Suppressor macrophage treated with lipopolysaccharide for 1 hour (primary cell): ENCODE measurements at regions not wholly inside any gene's neighbourhood (a gene's known extent, or its start where the extent isn't known, plus 50 kb on each side); places are given as distances from the start of the nearest gene placed in this dataset.
"Not testable (repeated sequence)": the region's sequence is repeated elsewhere in the genome, so short reads cannot be mapped to it uniquely, and the experiment has no call there.

Experiments used
- DNase-seq, 3 donors: peaks; one replicate each; pipeline ENCODE4 v3.0.0-alpha.2; 2020 to 2022

DNA sequence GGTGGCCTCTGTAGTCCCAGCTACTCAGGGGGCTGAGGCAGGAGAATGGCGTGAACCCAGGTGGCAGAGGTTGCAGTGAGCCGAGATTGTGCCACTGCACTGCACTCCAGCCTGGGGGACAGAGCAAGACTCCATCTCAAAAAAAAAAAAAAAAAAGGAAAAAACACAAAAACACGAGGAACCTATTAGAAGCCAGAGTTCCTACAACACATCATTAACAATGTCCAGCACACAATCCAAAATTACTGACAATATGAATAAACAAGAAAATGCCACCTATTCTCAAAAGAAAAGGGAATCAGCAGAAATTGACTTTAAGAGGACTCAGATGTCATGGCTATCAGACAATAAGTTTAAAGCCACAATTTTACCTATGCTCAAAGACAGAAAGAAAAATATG, 57.3 kb upstream of the HS3ST3A1 start:
- not testable (repeated sequence) for DNase-seq

DNA sequence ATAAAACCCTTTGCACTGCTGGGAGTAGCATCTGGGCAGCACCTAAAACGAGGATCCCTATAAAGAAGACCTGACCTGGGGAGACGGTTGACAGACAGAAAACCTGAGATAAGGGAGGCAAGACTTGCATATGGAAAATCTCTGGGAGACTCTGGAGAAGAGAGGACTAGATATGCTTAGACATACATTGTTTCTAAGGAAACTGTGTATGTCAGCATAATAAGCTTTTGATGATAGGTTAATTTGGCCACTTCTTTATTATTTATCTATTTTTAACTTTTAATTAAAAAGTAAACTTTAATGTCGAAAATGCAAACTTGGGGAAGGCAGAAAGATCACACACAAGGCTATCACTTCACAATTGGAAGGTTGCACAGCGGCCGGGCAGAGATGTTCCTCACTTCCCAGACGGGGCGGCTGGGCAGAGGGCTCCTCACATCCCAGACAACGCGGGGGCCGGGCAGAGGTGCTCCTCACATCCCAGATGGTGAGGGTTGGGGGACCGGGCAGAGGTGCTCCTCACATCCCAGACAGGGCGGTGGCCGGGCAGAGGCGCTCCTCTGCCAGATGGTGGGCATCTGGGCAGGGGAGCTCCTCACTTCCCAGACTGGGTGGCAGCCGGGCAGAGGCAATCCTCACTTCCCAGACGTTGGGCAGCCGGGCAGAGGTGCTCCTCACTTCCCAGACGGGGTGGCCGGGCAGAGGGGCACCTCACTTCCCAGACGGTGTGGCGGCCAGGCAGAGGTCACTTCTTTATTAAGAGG, 64.3 kb upstream of the HS3ST3A1 start:
- no peak for DNase-seq

DNA sequence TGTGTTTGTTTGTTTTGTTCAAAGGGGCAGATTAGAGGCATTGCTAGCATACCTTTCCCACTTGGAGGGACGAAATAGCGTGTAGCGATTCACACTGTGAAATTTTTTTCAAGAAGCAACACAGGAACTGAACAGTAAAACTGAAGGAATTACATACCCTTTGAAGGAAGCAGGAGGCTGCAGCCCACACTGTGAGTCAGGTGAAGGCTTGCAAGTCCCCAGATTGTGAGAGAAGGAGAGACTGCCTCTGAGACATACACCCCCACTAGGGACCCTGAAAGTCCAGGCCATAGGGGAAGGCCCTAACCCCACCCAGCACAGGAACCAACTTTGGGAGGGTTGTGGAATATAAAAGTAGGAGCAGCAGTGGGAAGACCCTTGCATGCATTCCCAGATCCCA, 69.6 kb upstream of the HS3ST3A1 start:
- DNase-seq: no peak

DNA sequence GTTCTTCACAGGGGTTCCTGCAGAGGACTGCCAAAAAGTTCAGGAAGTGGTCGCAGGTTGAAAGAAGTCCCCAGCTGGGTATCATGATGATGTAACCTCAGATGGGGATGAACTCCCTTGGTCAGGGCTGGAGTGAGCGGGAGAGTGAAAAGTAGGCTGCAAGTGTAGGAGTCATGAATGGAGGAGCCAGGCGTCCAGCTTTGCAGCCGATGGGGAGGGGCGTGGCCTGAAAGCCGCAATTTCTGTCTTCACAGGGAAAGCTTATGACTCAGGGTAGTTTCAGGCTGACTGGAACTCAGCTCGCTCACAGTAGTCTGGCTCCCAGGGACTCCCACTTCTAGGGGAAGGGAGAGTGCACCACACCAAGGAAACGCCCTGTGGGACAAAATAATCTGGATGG, 70.0 kb upstream of the HS3ST3A1 start:
- no peak for DNase-seq

DNA sequence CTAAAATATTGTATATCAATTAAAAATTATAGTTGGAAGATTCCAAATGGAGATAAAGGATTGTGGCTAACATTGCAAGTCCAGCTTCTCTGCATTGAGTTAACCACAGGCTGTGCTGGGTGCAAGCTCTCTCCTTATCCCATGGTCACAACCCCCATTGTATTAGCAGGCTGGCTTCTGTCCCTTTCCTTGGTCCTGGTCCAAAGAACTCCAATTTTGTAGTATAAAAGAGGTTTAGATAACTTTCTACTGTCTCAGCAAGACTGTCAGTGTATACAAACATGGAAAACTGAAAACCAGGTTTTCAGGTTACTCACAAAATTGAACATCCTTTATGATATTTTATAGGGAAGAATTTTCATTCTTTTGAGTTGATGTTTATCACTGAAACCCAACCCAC, 76.6 kb upstream of the HS3ST3A1 start:
- DNase-seq: no peak

DNA sequence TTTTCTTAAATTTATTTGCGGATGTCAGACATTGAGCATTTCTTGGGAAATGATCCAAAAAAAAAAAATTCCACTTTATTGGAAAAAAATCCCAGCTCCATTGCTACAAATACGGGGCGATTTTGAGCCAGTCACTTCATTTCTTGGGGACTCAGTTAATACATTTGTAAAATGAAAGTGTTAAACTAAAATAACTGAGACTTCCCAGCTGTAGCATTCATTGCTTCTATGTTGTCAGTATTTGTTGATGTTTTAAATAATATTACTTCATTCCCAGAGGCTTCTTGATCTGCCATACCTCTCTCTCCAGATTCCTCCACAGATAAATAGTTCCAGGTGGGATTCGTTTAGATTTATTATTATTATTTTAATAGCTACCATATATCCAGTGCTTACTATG, 77.1 kb upstream of the HS3ST3A1 start:
- no peak for DNase-seq

DNA sequence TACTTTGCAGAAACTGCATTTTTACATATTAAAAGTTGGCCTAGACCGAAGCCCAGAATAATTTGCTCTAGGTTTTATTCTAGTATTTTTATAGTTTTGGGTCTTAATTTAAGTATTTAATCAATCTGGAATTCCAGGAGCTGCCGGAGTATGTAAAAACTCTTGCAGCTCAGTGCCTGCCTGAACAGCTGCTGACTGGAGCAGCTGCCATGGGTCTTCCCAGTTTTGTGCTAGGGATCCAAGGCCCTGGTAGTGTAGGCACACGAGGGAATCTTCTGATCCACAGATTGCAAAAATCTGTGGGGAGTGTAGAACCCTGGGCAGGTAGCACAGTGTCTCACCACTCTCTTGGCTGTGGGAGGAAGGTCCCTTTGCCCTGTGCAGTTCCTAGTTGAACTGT, 87.0 kb upstream of the HS3ST3A1 start:
- DNase-seq: no peak

DNA sequence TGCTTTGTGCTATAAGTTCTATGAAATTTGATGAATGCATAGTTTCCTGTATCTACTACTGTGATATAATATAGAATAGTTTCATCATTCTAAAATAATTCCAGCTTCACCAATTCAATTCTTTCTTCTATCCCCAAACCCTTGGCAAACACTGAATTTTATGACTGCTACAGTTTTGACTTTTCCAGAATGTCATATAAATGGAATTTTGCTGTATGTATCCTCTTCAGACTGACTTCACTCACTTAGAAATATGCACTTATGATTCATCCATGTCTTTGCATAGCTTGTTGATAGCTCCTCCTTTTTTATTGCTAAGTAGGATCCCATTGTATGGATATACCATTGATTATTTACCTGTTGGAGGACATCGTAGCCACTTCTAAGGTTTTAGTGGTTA, 89.1 kb upstream of the HS3ST3A1 start:
- no peak for DNase-seq

DNA sequence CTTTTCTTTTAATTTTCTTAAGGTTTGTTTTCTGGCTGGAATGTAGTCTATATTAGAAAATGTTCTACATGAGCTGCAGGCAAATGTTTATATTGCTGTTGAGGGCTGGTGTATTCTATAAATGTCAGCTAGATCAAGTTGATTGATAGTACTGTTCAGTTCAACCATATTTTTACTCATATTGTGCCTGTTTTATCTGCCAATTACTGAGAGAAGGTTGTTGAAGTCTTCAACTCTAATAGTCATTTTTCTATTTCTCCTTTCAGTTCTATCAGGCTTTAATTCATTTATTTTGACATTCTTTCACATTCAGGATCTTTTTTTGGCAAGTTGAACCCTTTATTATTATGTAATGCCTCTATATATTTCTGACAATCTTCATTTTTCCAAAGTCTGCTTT, 93.2 kb upstream of the HS3ST3A1 start:
- DNase-seq: no peak

DNA sequence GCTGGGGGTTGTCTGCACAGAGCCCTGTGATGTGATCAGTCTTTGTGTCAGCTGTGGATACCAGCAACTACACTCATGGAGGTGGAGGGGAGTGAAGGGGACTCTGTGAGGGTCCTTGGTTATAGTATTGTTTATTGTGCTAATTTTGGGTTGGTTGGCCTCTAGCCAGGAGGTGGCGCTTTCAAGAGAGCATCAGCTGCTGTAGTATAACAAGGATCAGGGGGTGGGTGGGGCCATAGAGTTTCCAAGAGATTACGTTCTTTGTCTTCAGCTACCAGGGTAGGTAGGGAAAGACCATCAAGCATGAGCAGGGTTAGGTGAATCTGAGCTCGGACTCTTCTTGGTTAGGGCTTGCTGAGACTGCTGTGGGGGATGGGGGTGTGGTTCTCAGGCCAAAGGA, 97.1 kb upstream of the HS3ST3A1 start:
- no peak for DNase-seq

DNA sequence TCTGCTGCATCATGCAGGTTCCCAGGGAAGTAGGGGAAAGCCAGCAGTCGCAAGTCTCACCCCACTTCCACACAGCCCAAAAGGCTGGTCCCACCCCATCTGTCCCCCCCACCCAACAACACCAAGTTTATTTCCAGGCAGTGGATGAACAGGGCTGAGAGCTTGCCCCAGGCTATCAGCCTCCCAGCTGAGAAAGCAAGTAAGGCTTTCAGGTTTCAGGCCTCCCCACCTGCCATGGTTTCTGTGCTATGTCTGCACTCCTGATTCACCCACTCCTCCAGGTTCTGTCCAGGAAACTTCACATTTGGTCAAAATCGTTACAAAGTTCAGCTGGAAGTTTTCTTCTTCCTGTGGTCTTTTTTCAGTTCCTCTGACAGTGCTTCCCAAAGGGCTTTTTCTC, 97.5 kb upstream of the HS3ST3A1 start:
- no peak for DNase-seq

DNA sequence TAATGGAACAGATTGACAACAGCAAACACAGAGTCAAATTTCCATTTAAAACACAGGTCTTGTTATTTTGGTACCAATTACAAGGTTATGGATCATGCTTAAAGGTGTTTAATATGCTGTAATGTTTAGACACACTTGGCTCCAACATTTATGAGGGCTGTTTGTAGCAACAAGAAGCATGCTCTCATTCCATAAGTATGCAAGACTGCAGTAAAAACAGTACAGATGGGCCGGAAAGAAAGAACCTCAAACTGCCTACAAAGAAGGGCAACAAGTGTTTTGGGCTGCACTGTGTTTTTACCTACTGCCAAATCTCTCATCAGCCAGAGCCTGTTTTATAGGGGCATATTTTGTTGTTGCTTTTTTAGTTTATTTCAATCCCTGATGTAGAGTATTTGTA, 100.5 kb upstream of the HS3ST3A1 start:
- no peak for DNase-seq

DNA sequence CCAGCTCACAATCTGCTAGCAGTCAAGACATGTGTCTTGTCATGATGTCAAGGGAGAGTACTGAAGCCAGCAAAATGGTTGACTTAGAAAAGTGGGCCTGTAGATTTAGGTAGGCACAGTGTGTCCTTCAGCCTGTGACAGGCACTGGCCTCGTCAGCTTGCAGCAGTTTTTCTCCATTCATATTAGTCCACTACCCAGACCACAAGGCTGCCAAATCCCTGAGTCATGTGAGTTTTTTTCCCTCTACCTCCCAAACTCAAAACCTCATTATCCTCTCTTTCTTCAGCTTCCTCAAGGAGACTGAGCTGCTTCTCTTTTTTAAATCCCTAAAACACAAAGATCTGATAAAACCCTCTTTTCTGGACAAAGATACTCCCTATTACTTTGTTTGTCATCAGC, 102.6 kb upstream of the HS3ST3A1 start:
- DNase-seq: no peak

DNA sequence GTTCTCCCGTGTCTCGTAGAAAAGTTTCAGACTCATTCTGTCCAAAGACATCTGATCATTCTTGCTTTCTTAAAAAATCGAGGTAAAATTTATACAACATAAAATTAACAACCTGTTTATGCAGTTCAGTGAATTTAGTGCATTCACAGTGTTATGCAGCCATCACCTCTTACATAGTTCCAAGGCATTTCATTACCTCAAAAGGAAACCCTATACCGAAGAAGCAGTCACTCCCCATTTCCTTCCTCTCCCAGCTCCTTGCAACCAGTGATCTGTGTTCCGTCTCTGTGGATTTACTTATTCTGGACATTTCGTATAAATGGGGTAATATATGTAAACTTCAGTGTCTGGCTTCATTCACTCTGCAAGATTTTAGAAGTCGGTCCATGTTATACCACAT, 103.5 kb upstream of the HS3ST3A1 start:
- DNase-seq: no peak

DNA sequence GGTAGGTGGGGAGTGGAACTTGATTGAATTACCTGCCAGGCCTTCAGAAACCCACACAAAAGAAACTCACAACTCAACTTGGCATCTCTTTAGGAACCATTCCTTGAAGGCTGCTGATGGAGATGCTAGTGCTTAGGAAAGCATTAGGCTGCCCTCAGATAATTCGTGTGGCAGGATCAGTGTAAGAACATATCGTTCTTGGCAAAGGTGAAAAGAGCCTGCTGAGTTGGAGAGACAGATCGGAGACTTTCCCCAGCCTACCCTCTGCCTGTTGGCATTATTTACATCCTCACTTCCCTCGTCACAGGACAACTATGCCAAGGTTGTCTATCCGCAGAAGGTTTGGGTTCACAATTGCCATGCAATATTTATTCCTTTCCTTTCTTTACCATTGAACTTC, 120.0 kb upstream of the HS3ST3A1 start:
- DNase-seq: no peak

DNA sequence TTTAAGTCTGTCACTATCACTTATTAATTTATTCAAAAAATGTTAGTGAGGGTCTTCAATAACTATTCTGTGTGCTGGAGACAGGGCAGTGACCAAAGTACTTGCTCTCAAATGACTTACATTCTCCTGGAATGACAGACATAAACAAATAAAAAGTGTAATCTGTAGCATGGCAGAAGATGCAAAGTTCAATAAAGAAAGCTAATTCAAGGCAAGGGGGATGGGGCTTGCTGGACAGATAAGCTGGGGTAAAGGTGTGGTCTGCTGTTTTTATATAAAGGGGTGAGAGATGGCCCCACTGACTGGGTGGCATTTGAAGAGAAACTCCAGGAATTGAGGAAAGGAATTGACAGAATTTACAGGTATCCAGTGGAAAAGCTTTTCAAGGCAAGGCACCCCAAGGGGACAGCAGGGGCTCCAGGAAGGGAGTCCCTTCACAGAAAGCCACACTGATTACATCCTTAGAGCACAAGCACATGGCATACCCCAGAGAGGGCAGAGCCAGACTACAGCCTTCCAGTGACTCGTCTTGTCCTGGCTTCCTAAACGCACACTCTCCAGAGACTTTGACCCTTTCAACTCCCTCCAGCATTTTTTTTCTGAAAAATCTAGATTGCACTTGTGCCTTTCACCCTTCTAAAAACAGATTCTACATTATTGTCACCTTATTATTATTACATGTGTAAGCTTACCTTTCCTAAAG, 123.7 kb upstream of the HS3ST3A1 start:
- no peak for DNase-seq

DNA sequence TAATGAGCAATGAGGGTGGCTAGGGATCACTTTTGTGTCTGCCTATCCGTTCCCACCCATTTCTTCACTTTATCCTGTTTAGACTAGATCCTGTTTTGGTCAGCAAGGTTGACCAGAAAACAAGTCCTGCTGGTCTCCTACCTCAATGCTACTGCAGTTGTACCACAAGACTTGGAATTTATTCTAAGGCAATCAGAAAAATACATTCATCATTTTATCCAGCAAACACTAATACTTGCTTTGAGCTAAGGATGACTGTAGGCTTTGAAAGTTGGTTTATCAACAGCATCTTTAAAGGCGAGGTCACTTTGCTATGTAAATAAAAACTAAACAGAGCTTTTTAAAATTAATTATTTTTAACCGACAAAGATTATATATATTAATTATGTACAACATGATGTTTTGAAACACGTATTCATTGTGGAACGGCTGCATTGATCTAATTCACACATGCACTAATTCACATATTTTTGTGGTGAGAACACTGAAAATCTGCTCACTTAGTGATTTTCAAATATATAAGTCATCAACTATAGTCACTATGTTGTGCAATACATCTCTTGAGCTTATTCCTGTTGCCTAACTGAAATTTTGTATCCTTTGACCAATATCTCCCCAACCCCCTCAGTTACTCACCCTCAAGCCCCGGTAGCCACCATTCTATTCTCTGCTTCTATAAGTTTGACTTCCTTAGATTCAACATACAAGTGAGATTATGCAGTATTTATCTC, 125.9 kb upstream of the HS3ST3A1 start:
- peak in 2 of 3 donors; percentile 31 to 53 for DNase-seq

DNA sequence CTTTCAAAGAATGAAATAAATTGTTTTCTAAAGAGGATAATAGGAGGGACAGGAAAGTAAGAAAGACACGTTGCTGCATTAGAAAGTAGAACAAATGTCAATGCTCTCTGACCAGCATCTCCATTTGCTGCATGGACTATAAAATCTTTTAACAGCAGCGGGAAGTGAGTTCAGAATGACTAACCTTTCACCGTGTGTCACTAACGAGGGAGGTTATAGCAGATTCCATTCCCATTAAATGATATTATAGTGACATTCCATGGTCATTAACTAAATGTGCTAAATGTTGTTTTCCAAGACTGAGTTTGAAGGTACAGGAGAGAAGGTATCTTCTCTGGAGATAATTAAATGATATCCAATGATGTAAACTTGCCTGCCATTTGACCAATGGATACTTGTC, 127.1 kb upstream of the HS3ST3A1 start:
- no peak for DNase-seq

DNA sequence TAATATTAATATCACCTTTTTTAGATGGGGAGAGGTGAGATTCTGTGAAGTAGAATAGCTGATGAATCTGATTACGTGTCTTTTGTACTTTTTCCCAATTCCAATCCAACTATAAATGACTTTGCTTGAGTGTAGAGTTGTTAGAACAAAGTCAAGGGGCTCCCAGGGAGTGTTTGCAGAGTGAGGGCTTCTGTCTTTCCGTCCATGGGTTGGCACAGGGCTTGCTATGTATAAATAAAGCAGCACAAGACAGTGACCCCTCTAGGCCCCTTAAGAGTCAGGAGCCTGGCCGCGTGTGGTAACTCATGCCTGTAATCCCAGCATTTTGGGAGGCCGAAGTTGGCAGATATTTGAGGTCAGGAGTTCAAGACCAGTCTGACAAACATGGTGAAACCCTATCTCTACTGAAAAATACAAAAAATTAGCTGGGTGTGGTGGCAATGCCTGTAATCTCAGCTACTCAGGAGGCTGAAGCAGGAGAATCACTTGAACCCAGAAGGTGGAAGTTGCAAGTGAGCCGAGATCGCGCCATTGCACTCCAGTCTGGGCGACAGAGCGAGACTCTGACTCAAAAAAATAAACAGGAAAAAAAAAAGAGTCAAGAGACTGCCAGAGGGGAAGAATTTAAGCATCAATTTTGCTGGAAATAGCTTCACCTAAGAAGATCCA, 127.9 kb upstream of the HS3ST3A1 start:
- DNase-seq: no peak

DNA sequence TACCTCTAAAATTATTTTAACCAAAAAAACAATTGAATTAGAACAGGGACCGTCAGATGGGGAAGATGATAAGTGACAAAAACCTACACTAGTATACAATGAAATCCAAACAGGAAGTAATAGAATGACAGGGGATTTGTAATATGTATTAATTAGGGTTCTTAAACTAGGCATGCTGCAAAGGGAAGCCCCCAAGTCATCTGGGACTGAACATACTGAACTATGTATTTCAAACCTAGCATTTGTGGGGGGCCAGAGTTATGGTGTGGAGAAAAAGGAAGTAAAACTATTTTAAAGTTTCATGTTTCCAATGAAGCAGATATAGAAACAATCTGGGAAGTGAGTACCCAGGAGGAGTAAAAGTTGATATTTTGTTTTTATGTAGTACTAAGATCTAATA, 133.2 kb upstream of the HS3ST3A1 start:
- DNase-seq: no peak

DNA sequence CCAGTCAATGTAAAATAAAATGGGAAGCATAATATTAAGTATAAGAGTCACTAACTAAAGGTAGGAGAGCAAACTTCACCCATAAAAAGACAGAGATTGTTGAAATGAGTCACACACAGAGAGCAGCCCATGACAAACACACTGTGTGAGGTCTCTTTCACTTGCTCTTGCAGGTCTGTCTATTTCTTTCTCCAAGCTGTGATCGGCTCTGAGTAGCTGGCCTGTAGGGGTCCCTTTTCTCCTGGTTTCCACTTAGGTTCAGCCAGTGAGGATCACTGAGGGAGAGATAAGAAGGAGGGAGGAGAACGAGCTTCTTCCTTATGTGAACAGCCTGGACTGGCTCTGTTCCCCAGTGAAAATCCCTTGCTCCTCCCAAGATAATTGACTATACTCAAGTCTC, 133.7 kb upstream of the HS3ST3A1 start:
- no peak for DNase-seq

DNA sequence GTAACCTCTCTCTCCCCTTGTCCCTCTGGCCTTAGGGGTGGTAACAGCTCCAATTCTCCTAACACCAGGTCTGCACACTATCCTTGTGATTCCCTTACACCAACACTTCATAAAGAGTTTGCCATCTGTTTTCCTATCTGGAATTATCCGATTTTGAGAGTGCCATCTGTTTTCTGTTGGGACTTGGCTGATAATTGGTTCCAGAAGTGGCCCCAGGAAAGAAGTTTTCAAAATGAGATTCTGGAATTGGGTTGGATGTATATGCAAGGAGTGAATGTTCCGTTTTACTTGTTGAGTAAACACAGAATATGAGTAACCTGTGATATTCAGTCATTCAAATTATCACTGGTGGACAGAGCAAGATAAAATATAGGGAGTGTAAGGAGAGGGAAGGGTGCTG, 134.1 kb upstream of the HS3ST3A1 start:
- DNase-seq: no peak

DNA sequence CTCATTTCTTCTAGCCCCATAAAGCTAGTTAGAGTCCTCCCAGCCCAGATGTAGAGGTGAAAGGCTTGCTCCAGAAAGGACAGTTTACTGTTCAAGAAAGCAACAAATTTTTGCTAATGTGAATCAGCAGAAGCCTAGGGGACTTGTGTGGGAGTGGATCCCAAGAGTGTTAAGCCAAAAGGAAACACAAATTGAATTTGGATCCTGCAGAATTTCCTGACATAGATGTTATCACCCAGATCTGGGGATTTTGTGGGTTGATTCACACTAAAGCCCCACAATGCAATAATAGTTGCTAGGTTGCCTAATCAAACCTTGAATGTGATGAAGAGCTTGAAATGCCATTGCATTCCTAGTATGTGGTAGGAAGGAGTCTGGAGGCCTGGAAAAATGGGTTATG, 135.2 kb upstream of the HS3ST3A1 start:
- DNase-seq: peak in 2 of 3 donors; percentile 4 to 21

DNA sequence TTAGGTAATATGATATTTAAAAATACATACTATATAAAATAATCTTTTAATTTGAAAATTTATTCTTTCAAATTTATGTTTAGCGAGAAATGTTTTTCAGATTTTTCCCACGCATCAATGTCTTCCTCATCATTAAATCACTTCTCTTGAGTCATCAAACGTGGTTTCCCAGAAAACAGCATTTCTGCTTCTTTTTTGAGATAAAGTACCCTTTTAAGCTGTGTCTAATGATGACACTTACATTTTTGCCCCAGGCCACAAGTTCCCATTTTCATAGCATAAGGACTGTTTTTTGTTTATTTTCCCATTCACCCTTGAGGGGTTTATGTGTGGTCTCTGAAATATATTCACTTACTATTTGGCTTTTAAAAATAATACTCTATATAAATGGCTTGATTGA, 139.0 kb upstream of the HS3ST3A1 start:
- peak; percentile 13 to 76 (median 70) for DNase-seq
